ENCODE measurements at regions not wholly inside any gene's neighbourhood (a gene's known extent, or its start where the extent isn't known, plus 50 kb on each side); places are given as distances from the start of the nearest gene placed in this dataset.

- TF ChIP-seq CTCF (conservative IDR thresholded peaks at IDR 0.05), result no peak
- 59% methylated on average over 3 to 4 of the region's 4 CpGs for WGBS, 2 experiments (ENCODE audit: insufficient coverage in 1 of 2, insufficient read length in 1 of 2)
- Histone ChIP-seq H3K9me3 (ENCODE audit: control insufficient read depth, low read length) (peaks cover 7% of the 10 kb centered on the region), H3K27ac (ENCODE audit: low read depth, low read length) (no peak overlapping the region), H3K27me3 (ENCODE audit: control insufficient read depth, insufficient read depth, low read length, poor library complexity, severe bottlenecking) (no peaks in the 10 kb centered on the region), H3K9ac (ENCODE audit: extremely low read depth, low read length, poor library complexity, severe bottlenecking) (no peak overlapping the region), H3K36me3 (ENCODE audit: control insufficient read depth, insufficient read depth, low read length) (no peaks in the 10 kb centered on the region), H3K4me3 (ENCODE audit: low read length) (no peak overlapping the region), H3K4me1 (ENCODE audit: control insufficient read depth, insufficient read depth, low read length) (peaks cover 3% of the 10 kb centered on the region)
- Mint-ChIP-seq H3K4me1 (peaks cover 5% of the 10 kb centered on the region), H3K27me3 (ENCODE audit: insufficient read depth) (no peaks in the 10 kb centered on the region), H3K36me3 (ENCODE audit: low read depth) (no peaks in the 10 kb centered on the region), H3K27ac (peak overlapping the region; percentile 0), H3K9me3 (peaks cover 4% of the 10 kb centered on the region), H3K4me3 (no peak overlapping the region)
- DNase-seq, result no peak
Measured at GRCh38 chr18:67035026-67035425, 431.1 kb upstream of the CDH19 start.

GRCh38 chr18:67023059-67023458, 419.2 kb upstream of the CDH19 start:
- no peak overlapping the region for H3K27ac ChIP-seq (ENCODE audit: low read depth, low read length)
- TF ChIP-seq CTCF (conservative IDR thresholded peaks at IDR 0.05), result no peak
- no peaks in the 10 kb centered on the region for H3K27me3 ChIP-seq (ENCODE audit: control insufficient read depth, insufficient read depth, low read length, poor library complexity, severe bottlenecking)
- H3K4me1 ChIP-seq (ENCODE audit: control insufficient read depth, insufficient read depth, low read length), result peaks cover 14% of the 10 kb centered on the region
- H3K36me3 Mint-ChIP-seq (ENCODE audit: low read depth), result no peaks in the 10 kb centered on the region
- H3K4me1 Mint-ChIP-seq, result peaks cover 33% of the 10 kb centered on the region
- no peaks in the 10 kb centered on the region for H3K9me3 ChIP-seq (ENCODE audit: control insufficient read depth, low read length)
- H3K4me3 Mint-ChIP-seq, result no peak overlapping the region
- no peak for DNase-seq
- no peaks in the 10 kb centered on the region for H3K9me3 Mint-ChIP-seq
- no peaks in the 10 kb centered on the region for H3K27me3 Mint-ChIP-seq (ENCODE audit: insufficient read depth)
- no peak overlapping the region for H3K4me3 ChIP-seq (ENCODE audit: low read length)
- H3K9ac ChIP-seq (ENCODE audit: extremely low read depth, low read length, poor library complexity, severe bottlenecking), result no peak overlapping the region
- H3K27ac Mint-ChIP-seq, result no peak overlapping the region
- no peaks in the 10 kb centered on the region for H3K36me3 ChIP-seq (ENCODE audit: control insufficient read depth, insufficient read depth, low read length)

- H3K9ac ChIP-seq (ENCODE audit: extremely low read depth, low read length, poor library complexity, severe bottlenecking), result no peak overlapping the region
- Mint-ChIP-seq H3K27ac (no peak overlapping the region), H3K36me3 (ENCODE audit: low read depth) (no peaks in the 10 kb centered on the region), H3K9me3 (no peaks in the 10 kb centered on the region), H3K4me1 (no peaks in the 10 kb centered on the region), H3K4me3 (no peak overlapping the region), H3K27me3 (ENCODE audit: insufficient read depth) (no peaks in the 10 kb centered on the region)
- no peaks in the 10 kb centered on the region for H3K27me3 ChIP-seq (ENCODE audit: control insufficient read depth, insufficient read depth, low read length, poor library complexity, severe bottlenecking)
- H3K36me3 ChIP-seq (ENCODE audit: control insufficient read depth, insufficient read depth, low read length), result no peaks in the 10 kb centered on the region
- H3K4me1 ChIP-seq (ENCODE audit: control insufficient read depth, insufficient read depth, low read length), result no peaks in the 10 kb centered on the region
- no peak overlapping the region for H3K27ac ChIP-seq (ENCODE audit: low read depth, low read length)
- no peak for TF ChIP-seq CTCF (conservative IDR thresholded peaks at IDR 0.05)
- no peak overlapping the region for H3K4me3 ChIP-seq (ENCODE audit: low read length)
- DNase-seq, result no peak
- H3K9me3 ChIP-seq (ENCODE audit: control insufficient read depth, low read length), result no peaks in the 10 kb centered on the region
Measured at GRCh38 chr18:67010919-67011318, 407.0 kb upstream of the CDH19 start.

Data from endodermal cell (in vitro differentiated cells).